GM21423 (cell line): ENCODE measurements at regions not wholly inside any gene's neighbourhood (a gene's known extent, or its start where the extent isn't known, plus 50 kb on each side); places are given as distances from the start of the nearest gene placed in this dataset.

ENCODE experiments used
- ATAC-seq: cut with Tn5 transposase; IDR thresholded peaks from one replicate; pipeline ENCODE4 v1.9.1; 2021; ENCODE audit warnings: mild to moderate bottlenecking, moderate library complexity; ENCODE audit not compliant: unreplicated experiment

DNA sequence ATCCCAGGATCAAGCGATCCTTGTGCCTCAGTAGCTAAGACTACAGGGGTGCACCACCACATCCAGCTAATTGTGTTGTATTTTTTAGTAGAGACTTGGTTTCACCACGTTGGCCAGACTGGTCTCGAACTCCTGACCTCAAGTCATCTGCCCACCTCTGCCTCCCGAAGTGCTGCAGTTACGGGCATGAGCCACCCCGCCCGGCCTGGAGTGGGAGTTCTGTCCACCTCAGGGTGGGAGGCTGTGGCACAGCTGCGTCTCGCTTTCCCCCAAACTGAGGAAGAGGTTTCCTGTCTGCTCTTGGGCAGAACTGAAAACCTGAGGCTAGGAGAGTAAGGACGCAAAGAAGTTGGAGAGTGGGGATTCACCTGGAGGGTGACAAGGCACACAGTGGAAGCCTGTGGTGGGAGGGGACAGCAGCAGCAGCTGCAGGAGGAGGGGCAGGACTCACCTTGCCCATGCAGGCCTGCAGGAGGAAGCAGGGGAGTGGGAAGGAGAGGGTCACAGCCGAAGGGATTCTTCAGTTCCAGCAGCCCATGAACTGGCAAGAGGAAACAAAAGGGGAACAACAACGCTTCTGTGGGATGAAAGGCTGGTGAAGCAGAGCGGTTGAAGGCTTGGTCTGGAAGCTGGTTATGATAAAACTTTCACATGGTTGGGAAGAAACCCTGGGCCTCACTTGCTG, 181.4 kb downstream of the GAS1 start:
- ATAC-seq: no peak

DNA sequence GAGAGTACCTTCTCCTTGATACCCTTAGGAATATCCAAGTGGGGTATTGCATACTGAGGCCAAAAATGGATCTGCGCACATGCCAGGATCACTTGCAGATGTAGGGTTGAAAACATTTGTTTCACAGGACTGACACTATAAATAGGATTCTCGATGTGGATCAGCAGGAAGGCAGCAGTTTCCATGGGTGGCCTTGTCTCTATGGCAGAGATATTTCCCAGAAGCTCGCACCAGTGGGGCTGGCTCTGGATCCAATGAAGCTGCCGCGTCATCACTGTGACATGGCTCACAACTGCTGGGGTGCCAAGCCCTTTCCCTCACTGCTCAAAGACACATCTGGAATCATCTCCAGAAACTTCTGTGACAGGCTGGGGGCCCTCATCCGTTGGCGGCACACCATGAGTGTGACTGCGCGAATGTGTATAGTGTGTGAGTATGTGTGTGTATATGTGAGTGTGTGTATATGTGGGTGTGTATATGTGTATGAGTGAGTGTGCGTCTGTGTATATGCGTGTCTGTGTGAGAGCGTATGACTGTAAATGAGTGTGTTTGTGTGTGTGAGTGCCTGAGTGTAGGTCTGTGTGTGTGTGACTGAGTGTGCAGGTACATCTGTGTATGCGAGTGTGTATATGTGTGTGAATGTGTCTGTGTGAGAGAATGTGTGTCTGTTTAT, 182.5 kb downstream of the GAS1 start:
- no peak for ATAC-seq

DNA sequence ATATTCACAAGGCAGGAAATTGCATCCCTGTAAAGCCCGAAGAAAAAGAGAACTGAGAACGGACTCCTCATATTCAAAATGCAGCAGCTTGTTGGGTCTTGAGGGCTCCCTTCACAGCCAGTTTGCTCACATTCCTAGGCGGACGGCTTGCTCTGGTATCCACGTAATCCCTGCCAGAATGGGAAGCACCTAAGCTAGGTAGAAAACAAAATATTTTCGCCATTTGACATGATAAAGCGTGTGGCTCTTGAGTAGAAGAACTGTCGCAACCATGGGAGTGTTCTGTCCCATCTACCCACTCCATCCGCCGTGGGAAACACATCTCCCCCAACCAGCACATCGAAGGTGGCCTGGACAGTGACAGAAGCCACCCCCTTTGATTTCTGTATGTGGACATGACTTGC, 183.1 kb downstream of the GAS1 start:
- ATAC-seq: no peak

DNA sequence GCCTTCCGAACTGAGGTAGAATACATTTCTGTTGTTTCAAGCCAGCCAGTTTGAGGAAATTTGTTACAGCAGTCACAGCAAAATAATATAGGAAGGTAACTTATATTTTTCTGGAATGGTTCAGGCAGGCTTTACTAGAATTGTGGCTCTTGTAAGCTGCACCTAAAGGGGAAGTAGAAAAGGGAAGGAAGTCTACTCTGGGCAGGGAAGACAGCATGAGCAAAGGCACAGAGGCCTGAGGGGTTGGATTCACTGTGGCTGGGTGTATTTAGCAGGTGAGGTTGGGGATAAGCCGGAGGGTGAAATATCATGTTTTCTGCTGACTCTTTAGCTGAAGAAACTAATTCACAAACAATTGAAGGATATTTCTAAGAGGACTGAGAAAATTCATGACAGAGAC, 183.5 kb downstream of the GAS1 start:
- ATAC-seq: no peak

DNA sequence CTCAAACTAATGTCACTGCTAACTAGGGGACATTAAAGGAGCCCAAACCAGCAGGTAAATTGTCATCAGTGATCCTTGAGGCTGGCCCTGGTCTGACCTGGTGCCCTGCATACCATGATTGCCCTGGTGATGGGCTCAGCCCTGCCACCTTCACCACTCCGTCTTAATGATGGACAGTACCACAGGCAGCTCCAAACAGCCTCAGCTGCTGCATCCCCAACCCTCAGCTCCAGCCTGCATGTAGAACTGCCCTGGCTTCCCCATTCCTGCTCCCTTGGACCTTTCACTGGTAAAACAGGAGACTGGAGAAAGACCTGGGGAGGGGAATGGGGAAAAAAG, 190.0 kb downstream of the GAS1 start:
- no peak for ATAC-seq

DNA sequence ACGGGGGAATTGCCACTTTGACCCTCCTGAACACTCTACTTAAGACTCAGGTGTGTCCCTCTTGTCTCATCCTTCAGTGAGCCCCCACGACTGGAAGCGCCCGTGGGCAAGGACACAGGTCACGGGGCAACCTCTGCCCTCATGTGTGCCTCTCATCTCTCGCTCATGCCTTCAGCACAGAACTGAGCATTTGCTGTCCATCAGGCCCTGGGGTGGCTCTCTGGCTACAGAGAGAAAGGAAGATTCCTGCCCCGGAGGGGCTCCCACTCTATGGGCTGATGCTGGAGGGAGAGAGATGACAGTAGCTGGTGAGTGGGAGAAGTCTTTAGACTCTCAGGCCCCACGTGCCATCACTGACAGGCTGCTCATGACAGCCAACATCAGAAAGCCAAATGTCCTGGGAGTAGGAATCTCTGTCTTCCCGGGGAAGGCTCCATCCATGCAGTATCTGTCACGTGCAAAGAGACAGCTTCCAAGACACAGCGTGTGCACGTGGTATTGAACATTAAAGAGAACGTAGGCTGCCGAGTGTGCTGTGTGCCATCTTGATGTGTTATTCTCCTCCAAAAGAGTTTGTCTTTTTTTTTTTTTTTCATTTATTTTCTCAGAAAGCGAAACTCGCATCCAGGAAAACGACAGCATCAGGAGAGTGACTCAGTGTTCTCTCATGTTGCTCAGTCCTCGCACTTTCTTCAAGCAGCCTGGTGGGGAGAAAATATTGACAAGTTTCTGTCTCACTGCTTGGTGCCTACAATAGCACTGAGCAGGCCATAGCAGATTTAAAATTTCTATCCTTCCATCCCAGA, 190.5 kb downstream of the GAS1 start:
- no peak for ATAC-seq

DNA sequence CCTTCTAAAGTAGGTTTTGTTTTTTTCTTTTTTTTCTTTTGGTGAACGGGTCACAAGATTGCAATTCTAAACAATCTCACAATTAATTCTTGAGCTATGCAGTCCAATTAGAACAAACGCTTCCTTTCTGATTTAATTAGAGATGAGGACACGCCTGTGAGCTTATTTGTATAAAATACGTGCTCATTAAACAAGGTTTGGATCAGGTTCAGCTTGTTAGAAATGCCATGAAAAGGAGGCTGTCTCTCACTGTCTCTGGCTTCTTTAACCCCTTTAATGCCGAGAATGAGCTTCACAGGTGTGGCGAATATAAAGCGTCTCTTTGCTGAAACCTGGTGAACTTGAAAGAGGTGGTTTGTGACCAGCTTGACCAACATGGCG, 191.8 kb downstream of the GAS1 start:
- ATAC-seq: no peak

DNA sequence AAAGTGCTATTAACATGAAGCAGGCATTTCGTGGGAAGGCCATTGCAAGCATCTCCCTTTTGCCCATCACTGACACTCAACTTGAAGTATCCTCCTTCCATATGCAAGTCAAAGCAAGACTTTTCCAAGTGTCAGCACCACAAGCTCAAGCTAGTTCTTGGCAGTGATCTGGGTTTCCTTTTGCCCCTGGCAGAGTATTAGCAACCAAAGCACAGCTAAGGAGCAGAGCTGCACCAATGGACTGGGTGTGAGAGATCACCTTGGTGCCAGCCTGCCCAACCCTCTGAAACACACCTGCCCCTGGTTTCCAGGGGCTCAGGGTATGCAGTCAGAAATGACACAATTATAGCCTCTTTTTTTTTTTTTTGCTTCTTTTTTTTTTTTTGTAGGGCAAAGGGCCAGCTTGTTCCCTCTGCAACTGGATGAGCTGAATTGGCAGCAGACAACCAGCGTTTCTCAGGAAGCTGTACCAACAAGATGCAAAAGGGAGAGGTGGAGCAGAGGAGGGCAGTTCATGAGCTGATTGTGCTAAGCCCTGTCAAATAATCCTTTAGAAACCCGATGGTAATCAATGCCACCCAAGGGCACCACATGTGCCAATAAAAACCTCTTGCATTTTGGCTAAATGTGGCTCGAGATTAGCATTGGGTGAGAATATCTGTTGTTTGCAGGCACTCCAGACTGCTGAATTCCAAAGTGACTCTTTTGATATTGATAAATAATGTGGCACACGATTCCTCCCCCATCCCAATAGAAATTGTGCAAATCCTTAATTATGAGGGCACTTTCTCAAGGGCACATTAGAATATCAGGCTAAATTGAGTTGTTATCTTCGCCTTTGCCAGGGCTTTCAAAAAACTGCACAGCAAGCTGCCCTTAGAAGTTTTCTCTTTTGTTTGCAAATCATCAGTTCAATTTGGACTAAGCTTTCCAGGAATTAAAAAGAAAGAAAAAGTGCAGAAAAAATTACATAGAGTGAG, 192.4 kb downstream of the GAS1 start:
- ATAC-seq: no peak

DNA sequence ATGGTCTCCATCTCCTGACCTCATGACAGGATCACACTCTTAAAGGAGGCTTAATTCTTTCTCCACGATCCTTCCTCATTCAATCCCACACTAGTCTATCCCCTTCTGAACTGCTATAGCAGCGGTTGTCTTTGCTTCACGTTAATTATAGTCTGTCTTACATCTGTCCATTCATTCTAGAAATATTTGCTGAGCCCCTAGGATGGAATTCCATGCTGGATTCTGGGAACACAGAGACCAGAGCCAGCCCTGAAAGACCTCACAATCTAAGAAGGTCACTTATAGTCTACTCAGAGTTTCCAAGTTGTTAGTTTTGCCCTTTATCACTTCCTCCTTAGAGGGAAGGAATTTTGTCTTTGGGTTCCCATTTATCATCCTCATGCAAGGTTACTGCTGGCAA, 193.5 kb downstream of the GAS1 start:
- ATAC-seq: no peak

DNA sequence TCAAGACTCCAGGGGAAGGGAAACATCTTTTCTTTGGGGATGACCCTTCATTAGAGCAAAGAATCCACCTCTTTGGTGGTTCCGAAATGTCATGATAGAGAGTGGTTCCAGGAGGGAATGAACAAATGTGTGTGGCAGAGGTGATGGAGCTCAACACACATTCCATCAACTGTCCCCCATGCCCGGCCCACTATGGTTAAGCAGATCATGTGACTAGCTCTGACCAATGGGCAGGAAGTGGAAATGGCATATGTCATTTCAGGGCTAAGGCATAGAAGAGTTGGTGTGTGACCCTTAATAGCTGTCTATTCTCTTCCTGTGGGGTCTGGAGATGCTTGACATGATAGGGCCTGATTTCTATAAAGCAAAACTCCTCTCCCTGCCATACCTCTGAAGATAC, 194.6 kb downstream of the GAS1 start:
- no peak for ATAC-seq

DNA sequence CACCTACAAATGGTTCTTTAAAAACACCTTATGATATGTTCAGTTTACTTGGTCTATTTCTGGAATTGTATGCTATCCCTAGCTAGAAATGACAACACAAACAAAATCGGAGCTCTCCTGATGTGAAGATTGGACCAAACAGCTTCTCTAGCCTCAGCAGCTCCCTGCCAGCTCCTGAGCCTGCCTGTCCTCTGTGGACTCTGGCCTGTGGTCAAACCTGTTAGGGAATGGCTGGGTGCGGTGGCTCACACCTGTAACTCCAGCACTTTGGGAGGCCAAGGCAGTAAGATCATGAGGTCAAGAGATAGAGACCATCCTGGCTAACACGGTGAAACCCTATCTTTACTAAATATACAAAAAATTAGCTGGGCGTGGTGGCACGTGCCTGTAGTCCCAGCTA, 195.3 kb downstream of the GAS1 start:
- ATAC-seq: no peak

DNA sequence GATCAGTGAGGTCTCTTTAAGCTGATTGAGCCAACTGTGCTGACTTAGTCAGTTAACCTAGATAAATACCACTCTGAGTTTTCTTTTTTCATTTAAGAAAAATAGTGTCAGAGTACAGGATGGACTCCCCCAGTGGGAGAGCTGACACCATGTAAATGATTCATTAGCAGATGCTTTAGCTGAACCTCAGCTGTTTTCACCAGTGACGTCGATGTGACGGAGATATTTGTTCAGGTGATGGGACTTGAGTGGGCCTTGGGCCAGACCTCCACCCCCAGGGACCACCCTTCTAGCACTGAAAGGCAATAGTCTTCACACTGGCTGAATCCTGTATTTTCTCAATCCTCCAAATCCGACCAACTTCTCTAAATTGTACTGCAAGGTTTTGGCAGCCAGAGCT, 196.1 kb downstream of the GAS1 start:
- no peak for ATAC-seq

DNA sequence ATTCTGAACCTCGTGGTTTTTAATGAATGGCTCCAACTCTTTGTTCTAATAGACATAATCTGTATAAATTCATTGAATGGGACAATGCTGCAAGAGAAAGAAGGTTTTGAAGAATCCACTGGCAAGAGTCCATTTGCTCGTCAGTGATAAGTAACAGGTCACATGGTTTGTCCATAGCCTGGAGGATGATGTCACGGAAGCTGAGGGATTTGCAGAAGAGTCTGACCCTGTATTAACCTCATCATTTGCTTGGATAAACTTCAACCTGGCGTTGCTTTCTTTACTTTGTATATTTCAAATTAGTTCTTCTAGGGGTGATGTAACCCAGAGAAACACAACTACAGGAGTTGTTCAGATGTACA, 197.4 kb downstream of the GAS1 start:
- no peak for ATAC-seq

DNA sequence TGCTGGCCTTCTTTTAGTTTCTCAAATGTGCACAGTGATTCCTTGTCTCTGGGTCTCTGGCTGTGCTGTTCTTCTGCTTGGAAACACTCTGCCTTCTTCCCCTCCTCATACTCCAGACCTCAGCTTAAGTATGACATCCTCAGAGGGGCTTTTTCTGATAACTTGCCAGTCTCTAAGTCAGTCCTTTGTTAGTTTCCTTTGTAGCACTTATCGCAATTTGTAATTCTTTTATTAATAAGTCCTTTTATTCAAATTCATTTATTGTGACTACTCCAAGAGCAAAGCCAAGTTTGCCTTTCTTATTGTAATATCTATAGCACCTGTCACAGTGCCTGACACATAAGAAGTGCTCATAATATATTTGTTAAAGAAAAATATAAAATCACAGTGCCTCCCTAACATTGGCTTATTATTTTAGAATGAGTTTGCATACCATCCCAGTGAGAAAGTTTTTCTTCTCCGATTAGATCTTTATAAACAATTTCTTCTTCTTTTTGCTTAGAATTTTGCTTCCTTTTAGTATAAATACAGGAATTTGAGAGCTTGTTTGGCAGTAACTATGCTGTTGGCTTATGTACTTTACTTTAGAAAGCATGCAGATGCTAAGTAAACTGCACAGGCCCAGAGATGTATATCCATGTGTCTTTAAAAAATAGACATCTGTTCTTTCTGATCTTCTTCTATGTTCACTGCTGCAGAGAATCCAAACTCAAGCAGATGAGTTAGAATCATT, 198.0 kb downstream of the GAS1 start:
- no peak for ATAC-seq

DNA sequence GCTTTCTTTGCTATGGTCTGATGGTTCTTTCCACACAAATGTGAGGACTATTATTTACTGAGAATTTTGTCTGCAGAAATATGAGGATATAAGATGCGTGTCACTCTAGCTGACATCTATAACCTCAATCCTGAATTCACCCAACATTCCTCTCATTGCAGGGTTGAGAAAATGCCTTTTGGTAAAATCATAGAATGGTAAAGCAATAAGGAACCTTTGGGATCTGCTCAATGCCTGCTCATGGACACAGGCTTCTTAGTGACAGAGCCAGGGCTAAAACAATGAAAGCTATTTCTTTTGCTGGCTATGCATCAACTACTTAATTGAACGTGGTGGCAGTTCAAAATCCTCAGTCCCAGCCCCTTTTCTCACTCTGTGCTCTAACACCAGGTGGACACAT, 199.6 kb downstream of the GAS1 start:
- ATAC-seq: no peak

DNA sequence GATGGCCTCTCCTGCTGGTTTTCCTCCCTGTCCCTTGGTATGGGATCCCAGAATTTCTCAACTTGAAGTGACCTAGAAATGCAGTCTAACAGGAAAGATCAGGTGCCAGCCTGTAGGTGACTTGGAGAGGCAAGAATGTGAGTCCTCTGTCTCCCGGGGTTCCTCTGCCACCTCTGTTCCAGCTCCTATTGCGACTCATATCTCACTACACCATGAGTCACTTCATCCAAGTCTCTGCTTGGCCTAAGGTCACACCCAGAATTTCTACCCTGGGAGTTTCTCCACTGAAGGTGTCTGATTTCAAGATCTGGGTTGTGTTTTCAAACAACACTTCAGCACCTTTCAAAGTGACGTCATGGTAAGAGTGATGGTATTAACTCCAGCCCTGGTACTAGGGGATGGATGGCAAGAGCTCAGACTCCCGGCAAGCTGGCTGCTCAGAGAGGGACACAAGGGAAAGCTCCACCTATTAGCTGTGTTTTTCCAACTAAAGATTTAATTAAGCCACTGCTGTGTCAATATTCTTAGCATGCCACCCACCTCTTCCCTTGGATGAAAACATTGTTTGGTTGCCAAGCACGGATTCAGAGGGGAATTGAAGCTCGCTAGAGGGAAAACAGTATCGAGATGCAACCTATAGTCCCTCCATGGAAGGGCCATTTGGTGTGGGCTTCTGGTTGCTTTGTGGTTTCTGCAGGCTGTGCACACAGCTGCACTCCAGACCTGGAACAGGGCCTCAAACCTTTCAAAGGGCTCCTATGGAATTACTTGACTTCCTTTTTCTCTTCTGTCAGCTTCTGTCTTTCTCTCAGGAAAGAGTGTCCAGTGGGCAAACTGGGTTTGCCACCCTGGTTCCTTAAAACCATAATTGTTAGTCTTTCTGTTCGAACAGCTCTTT, 205.7 kb downstream of the GAS1 start:
- no peak for ATAC-seq

DNA sequence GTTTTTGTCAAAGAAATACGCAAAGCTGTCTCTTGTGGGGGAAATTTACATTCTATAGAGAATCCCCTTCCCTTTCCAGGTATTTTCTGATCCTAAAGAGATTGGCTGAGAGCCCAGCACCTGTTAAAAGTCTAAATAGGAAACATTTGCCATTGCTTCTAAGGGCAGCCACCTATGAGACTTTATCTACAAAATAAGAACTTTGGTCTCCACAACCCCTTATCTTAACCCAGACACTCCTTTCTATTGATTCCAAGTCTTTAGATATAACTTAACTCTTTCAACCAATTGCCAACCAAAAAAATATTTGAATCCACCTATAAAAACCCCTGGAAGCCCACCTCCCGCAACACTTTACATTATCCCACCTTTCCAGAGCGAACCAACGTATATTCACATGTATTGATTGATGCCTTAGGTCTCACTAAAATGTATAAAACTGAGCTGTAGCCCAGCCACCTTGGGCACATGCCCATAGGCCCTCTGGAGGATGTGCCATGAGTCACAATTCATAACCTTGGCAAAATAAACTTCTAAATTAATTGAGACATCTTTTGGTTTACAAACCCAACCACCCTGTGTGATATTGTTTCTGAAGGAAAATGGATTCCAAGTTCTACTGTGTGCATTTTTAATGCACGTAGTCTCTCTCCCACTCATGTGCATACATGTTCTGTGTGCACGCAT, 211.4 kb downstream of the GAS1 start:
- ATAC-seq: no peak

DNA sequence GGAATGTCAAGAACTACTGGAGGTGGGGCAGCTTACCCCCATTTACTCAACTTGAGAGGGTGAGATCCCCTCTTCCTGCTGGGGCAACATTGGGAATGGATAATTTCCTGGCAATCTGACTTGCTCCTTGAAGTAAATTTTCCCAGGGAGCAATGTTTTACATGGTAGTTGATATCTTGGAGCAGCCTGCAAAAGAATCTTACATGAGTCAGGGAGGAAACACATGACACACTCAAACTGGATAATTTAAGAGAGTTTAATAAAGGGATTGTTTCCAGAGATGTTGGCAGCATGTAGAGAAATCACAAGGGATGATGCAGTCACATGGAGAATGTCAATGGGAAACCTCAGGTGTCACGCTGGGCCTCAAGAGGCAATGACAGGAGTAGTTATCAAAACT, 212.5 kb downstream of the GAS1 start:
- no peak for ATAC-seq

DNA sequence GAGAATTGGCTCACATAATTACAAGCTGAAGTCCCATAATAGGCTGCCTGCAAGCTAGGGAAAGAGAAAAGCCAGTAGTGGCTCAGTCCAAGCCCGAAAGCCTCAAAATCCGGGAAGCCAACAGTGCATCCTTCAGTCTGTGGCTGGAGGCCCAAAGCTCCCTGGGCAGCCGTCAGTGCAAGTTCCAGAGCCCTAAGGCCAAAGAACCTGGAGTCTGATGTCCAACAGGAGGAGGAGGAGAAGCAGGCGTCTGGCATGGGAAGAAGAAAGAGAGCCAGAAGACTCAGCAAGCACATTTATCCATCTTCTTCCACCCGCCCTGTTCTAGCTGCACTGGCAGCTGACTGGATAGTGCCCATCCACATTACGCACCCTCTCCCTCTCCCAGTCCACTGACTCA, 213.4 kb downstream of the GAS1 start:
- no peak for ATAC-seq
